ENCODE measurements at regions not wholly inside any gene's neighbourhood (a gene's known extent, or its start where the extent isn't known, plus 50 kb on each side); places are given as distances from the start of the nearest gene placed in this dataset.
A peak's percentile ranks its signal among the peaks of the same experiment; 100 is the strongest.
"Not testable (repeated sequence)": the region's sequence is repeated elsewhere in the genome, so short reads cannot be mapped to it uniquely, and the experiment has no call there.

- CTCF ChIA-PET: interaction anchor here (1.3 kb wide), 1 partner anchor 13 kb away, joined by 3 read pairs; no protein-coding TSS in a partner anchor
- TF ChIP-seq CTCF (IDR thresholded peaks at IDR 0.05; ENCODE audit: insufficient read depth, low read length, missing control alignments): no peak
- no peak for DNase-seq (ENCODE audit: low read depth, low spot score)
- H3K4me3 ChIP-seq (ENCODE audit: low read depth, low read length): no peak overlapping the region
- POLR2A ChIA-PET: no interaction called here
Observed at GRCh38 chr17:68152161-68152571, 95.7 kb upstream of the AMZ2 start.

GRCh38 chr17:68155692-68156091 is 92.2 kb upstream of the AMZ2 start:
- no peak overlapping the region for H3K4me3 ChIP-seq (ENCODE audit: low read depth, low read length)
- TF ChIP-seq CTCF (IDR thresholded peaks at IDR 0.05; ENCODE audit: insufficient read depth, low read length, missing control alignments): no peak
- POLR2A ChIA-PET: no interaction called here
- CTCF ChIA-PET: interaction anchor here (1.2 kb wide), 1 partner anchor 17 kb away, joined by 3 read pairs; no protein-coding TSS in a partner anchor
- no peak for DNase-seq (ENCODE audit: low read depth, low spot score)

- H3K4me3 ChIP-seq (ENCODE audit: low read depth, low read length): no peak overlapping the region
- CTCF ChIA-PET: interaction anchor here (1.6 to 1.7 kb wide), 2 partner anchors 10 to 305 kb away, joined by 3 to 11 read pairs; no protein-coding TSS in a partner anchor
- POLR2A ChIA-PET: no interaction called here
- no peak for DNase-seq (ENCODE audit: low read depth, low spot score)
- no peak for TF ChIP-seq CTCF (IDR thresholded peaks at IDR 0.05; ENCODE audit: insufficient read depth, low read length, missing control alignments)
Observed at GRCh38 chr17:68161644-68162428, 86.0 kb upstream of the AMZ2 start.

GRCh38 chr17:68168273-68169164 is 79.3 kb upstream of the AMZ2 start:
- not testable (repeated sequence) for DNase-seq (ENCODE audit: low read depth, low spot score); H3K4me3 ChIP-seq (ENCODE audit: low read depth, low read length)
- POLR2A ChIA-PET: interaction anchor here (0.7 kb wide), 1 partner anchor 290 kb away, joined by 3 read pairs; no protein-coding TSS in a partner anchor
- CTCF ChIA-PET: interaction anchor here (0.9 to 2.7 kb wide), 5 partner anchors 13 to 300 kb away, joined by 3 to 23 read pairs (median 4); no protein-coding TSS in a partner anchor

- CTCF ChIA-PET: interaction anchor here (0.8 to 2.7 kb wide), 5 partner anchors 17 to 300 kb away, joined by 3 to 23 read pairs (median 3); partner anchors contain the start of gene KPNA2
- POLR2A ChIA-PET; DNase-seq (ENCODE audit: low read depth, low spot score): not testable (repeated sequence)
- H3K4me3 ChIP-seq (ENCODE audit: low read depth, low read length): peak overlapping the region; percentile 37
Observed at GRCh38 chr17:68169165-68169821, 78.5 kb upstream of the AMZ2 start.

- DNase-seq (ENCODE audit: low read depth, low spot score): no peak
- ChIA-PET CTCF (interaction anchor here (0.8 to 2.7 kb wide), 5 partner anchors 17 to 299 kb away, joined by 3 to 23 read pairs (median 3); partner anchors contain the start of gene KPNA2), POLR2A (no interaction called here)
Observed at GRCh38 chr17:68169840-68170239, 78.0 kb upstream of the AMZ2 start.

More at GRCh38 chr17:68169840-68170239, 78.0 kb upstream of the AMZ2 start:
- TF ChIP-seq CTCF (IDR thresholded peaks at IDR 0.05; ENCODE audit: insufficient read depth, low read length, missing control alignments): no peak
- peak overlapping the region; percentile 37 for H3K4me3 ChIP-seq (ENCODE audit: low read depth, low read length)
